Mammary epithelial cell (primary cell): ENCODE measurements at regions not wholly inside any gene's neighbourhood (a gene's known extent, or its start where the extent isn't known, plus 50 kb on each side); places are given as distances from the start of the nearest gene placed in this dataset.

Experiments used
- CTCF ChIP-seq, 2 donors: IDR thresholded peaks in 1 of 2; conservative IDR thresholded peaks in 1 of 2; 2 replicates each; pipeline ENCODE4 v1.5.1; 2011 to 2012; ENCODE audit warnings: inconsistent platforms in 2 of 2, low read length in 2 of 2, mild to moderate bottlenecking in 2 of 2, control low read depth in 1 of 2, low read depth in 1 of 2; ENCODE audit not compliant: insufficient read depth in 1 of 2; ENCODE audit errors: extremely low read depth in 1 of 2
- EZH2 ChIP-seq: IDR thresholded peaks from 2 replicates; pipeline ENCODE4 v1.6.1; 2012; ENCODE audit warnings: low read length, inconsistent platforms, borderline replicate concordance

GRCh38 chrX:36568946-36569345 is 439.2 kb upstream of the FAM47C start:
- TF ChIP-seq EZH2 (no peak), CTCF (conservative IDR thresholded peaks at IDR 0.05 in 1 of 2, IDR thresholded peaks at IDR 0.05 in 1 of 2; ENCODE audit: extremely low read depth in 1 of 2, insufficient read depth in 1 of 2, low read depth in 1 of 2, low read length in 2 of 2) (no peak)
